Neural progenitor cell (in vitro differentiated cells): ENCODE measurements at regions not wholly inside any gene's neighbourhood (a gene's known extent, or its start where the extent isn't known, plus 50 kb on each side); places are given as distances from the start of the nearest gene placed in this dataset.

Experiments
- EZH2 ChIP-seq: fragments of 200-600 bp; sonication (generic); IDR thresholded peaks from 2 replicates; pipeline ENCODE4 v1.6.1; 2017; ENCODE audit warnings: antibody characterized with exemption, mild to moderate bottlenecking, moderate library complexity
- EZH2phosphoT487 ChIP-seq: fragments of 200-600 bp; sonication (generic); IDR thresholded peaks from 2 replicates; pipeline ENCODE4 v1.6.1; 2017; ENCODE audit warnings: antibody characterized with exemption
- TF ChIP-seq, protein P1 (sequence below): fragments of 200-600 bp; sonication (generic); IDR thresholded peaks from 2 replicates; pipeline ENCODE4 v1.5.1; 2017; ENCODE audit warnings: antibody characterized with exemption, mild to moderate bottlenecking

- TF ChIP-seq, protein P1, sequence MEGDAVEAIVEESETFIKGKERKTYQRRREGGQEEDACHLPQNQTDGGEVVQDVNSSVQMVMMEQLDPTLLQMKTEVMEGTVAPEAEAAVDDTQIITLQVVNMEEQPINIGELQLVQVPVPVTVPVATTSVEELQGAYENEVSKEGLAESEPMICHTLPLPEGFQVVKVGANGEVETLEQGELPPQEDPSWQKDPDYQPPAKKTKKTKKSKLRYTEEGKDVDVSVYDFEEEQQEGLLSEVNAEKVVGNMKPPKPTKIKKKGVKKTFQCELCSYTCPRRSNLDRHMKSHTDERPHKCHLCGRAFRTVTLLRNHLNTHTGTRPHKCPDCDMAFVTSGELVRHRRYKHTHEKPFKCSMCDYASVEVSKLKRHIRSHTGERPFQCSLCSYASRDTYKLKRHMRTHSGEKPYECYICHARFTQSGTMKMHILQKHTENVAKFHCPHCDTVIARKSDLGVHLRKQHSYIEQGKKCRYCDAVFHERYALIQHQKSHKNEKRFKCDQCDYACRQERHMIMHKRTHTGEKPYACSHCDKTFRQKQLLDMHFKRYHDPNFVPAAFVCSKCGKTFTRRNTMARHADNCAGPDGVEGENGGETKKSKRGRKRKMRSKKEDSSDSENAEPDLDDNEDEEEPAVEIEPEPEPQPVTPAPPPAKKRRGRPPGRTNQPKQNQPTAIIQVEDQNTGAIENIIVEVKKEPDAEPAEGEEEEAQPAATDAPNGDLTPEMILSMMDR, result no peak
- no peak for TF ChIP-seq EZH2
- no peak for TF ChIP-seq EZH2phosphoT487
Measured at GRCh38 chr14:42307239-42307825, 700.7 kb downstream of the LRFN5 start.
